H9 (cell line): ENCODE measurements at regions not wholly inside any gene's neighbourhood (a gene's known extent, or its start where the extent isn't known, plus 50 kb on each side); places are given as distances from the start of the nearest gene placed in this dataset.

Experiments
- DNase-seq: peaks from one replicate; pipeline ENCODE4 v3.0.0-alpha.2; 2017
- H2AFZ ChIP-seq: one replicate; pipeline ENCODE4 v1.6.1; 2013; ENCODE audit warnings: mild to moderate bottlenecking, low read length, control low read depth, moderate library complexity
- H2AK5ac ChIP-seq: 2 replicates; pipeline ENCODE4 v1.6.1; 2013; ENCODE audit warnings: low read length, control low read depth, mixed read lengths; ENCODE audit not compliant: insufficient read length
- H2BK120ac ChIP-seq: one replicate; pipeline ENCODE4 v1.6.1; 2013; ENCODE audit warnings: low read depth, mild to moderate bottlenecking, low read length, control low read depth, inconsistent platforms; ENCODE audit not compliant: poor library complexity, severe bottlenecking
- H2BK12ac ChIP-seq: 2 replicates; pipeline ENCODE4 v1.6.1; 2013; ENCODE audit warnings: low read length, control low read depth, mixed read lengths, low read depth; ENCODE audit not compliant: insufficient read length
- H2BK15ac ChIP-seq: 2 replicates; pipeline ENCODE4 v1.6.1; 2013; ENCODE audit warnings: low read depth, low read length, control low read depth
- H2BK20ac ChIP-seq: one replicate; pipeline ENCODE4 v1.6.1; 2013; ENCODE audit warnings: low read depth, mild to moderate bottlenecking, low read length, control low read depth, inconsistent platforms; ENCODE audit not compliant: poor library complexity, severe bottlenecking
- H2BK5ac ChIP-seq: 2 replicates; pipeline ENCODE4 v1.6.1; 2013; ENCODE audit warnings: low read length, control low read depth, mixed read lengths; ENCODE audit not compliant: insufficient read length
- H3K14ac ChIP-seq: 2 replicates; pipeline ENCODE4 v1.6.1; 2013; ENCODE audit warnings: low read length, control low read depth; ENCODE audit not compliant: insufficient read depth
- H3K18ac ChIP-seq: 2 replicates; pipeline ENCODE4 v1.6.1; 2013; ENCODE audit warnings: low read depth, mild to moderate bottlenecking, mixed read lengths, low read length, control low read depth; ENCODE audit not compliant: insufficient read length
- H3K23ac ChIP-seq: 2 replicates; pipeline ENCODE4 v1.6.1; 2013; ENCODE audit warnings: low read length, control low read depth, mixed read lengths, low read depth; ENCODE audit not compliant: insufficient read length
- H3K23me2 ChIP-seq: 2 replicates; pipeline ENCODE4 v1.6.1; 2013; ENCODE audit warnings: low read depth, mild to moderate bottlenecking, mixed read lengths, low read length, control low read depth; ENCODE audit not compliant: insufficient read length, poor library complexity, severe bottlenecking
- H3K27ac ChIP-seq: 2 replicates; pipeline ENCODE4 v1.5.1; 2013; ENCODE audit warnings: low read length, control low read depth, mixed read lengths, low read depth; ENCODE audit not compliant: insufficient read length
- H3K27me3 ChIP-seq: 2 replicates; pipeline ENCODE4 v1.6.1; 2013; ENCODE audit warnings: low read length, control low read depth, inconsistent platforms; ENCODE audit not compliant: insufficient read depth
- H3K4ac ChIP-seq: 2 replicates; pipeline ENCODE4 v1.6.1; 2013; ENCODE audit warnings: low read depth, mild to moderate bottlenecking, control low read depth, inconsistent platforms, low read length, moderate library complexity
- H3K4me1 ChIP-seq: 2 replicates; pipeline ENCODE4 v1.6.1; 2013; ENCODE audit warnings: low read length, control low read depth, inconsistent platforms; ENCODE audit not compliant: insufficient read depth
- H3K4me2 ChIP-seq: 2 replicates; pipeline ENCODE4 v1.6.1; 2013; ENCODE audit warnings: low read length, control low read depth, mixed read lengths; ENCODE audit not compliant: insufficient read length, insufficient read depth
- H3K56ac ChIP-seq: 2 replicates; pipeline ENCODE4 v1.6.1; 2013; ENCODE audit warnings: low read depth, mild to moderate bottlenecking, mixed read lengths, low read length, control low read depth; ENCODE audit not compliant: insufficient read length
- H3K79me1 ChIP-seq: 2 replicates; pipeline ENCODE4 v1.6.1; 2013; ENCODE audit warnings: low read depth, mild to moderate bottlenecking, moderate library complexity, low read length, control low read depth, inconsistent platforms; ENCODE audit not compliant: insufficient read depth, poor library complexity, severe bottlenecking
- H3K79me2 ChIP-seq: 2 replicates; pipeline ENCODE4 v1.6.1; 2013; ENCODE audit warnings: low read length, control low read depth, inconsistent platforms; ENCODE audit not compliant: insufficient read depth
- H3K9ac ChIP-seq: 2 replicates; pipeline ENCODE4 v1.6.1; 2013; ENCODE audit warnings: low read length, control low read depth, mixed read lengths; ENCODE audit not compliant: insufficient read length; ENCODE audit errors: extremely low read depth
- H3K9me3 ChIP-seq: one replicate; pipeline ENCODE4 v1.6.1; 2013; ENCODE audit warnings: low read depth, low read length, inconsistent platforms; ENCODE audit not compliant: control insufficient read depth
- H3T11ph ChIP-seq: one replicate; pipeline ENCODE4 v1.6.1; 2013; ENCODE audit warnings: mild to moderate bottlenecking, low read length, control low read depth, inconsistent platforms
- H4K20me1 ChIP-seq: one replicate; pipeline ENCODE4 v1.6.1; 2013; ENCODE audit not compliant: control insufficient read depth, insufficient read length, insufficient read depth
- H4K5ac ChIP-seq: 2 replicates; pipeline ENCODE4 v1.6.1; 2013; ENCODE audit warnings: low read depth, mild to moderate bottlenecking, mixed read lengths, low read length, control low read depth; ENCODE audit not compliant: insufficient read length
- H4K8ac ChIP-seq: replicated peaks from 2 replicates; pipeline ENCODE4 v1.6.1; 2013; ENCODE audit warnings: low read length, control low read depth, mixed read lengths, low read depth; ENCODE audit not compliant: insufficient read length
- H4K91ac ChIP-seq: 2 replicates; pipeline ENCODE4 v1.6.1; 2013; ENCODE audit warnings: low read depth, mild to moderate bottlenecking, moderate library complexity, mixed read lengths, low read length, control low read depth; ENCODE audit not compliant: insufficient read length
- H3K27ac Mint-ChIP-seq, 3 experiments: 2 replicates in 2 of 3; 3 replicates in 1 of 3; pipeline ENCODE4 v1.8.0; 2020 to 2021; ENCODE audit warnings: mixed read lengths in 3 of 3, mild to moderate bottlenecking in 1 of 3, moderate library complexity in 1 of 3
- H3K27me3 Mint-ChIP-seq: 2 replicates; pipeline ENCODE4 v1.8.0; 2021; ENCODE audit warnings: low read depth, mild to moderate bottlenecking, moderate library complexity, mixed read lengths
- H3K36me3 Mint-ChIP-seq, 3 experiments: 2 replicates in 2 of 3; 3 replicates in 1 of 3; pipeline ENCODE4 v1.8.0; 2020 to 2021; ENCODE audit warnings: low read depth in 3 of 3, mixed read lengths in 3 of 3; ENCODE audit not compliant: insufficient read depth in 1 of 3
- H3K4me1 Mint-ChIP-seq, 2 experiments: 2 replicates each; pipeline ENCODE4 v1.8.0; 2020; ENCODE audit warnings: mixed read lengths in 2 of 2
- H3K4me3 Mint-ChIP-seq, 2 experiments: 2 replicates in 1 of 2; 3 replicates in 1 of 2; pipeline ENCODE4 v1.8.0; 2020 to 2021; ENCODE audit warnings: mild to moderate bottlenecking in 2 of 2, mixed read lengths in 2 of 2, moderate library complexity in 1 of 2
- H3K9me3 Mint-ChIP-seq, 2 experiments: 2 replicates in 1 of 2; 3 replicates in 1 of 2; pipeline ENCODE4 v1.8.0; 2020; ENCODE audit warnings: mild to moderate bottlenecking in 2 of 2, mixed read lengths in 2 of 2, moderate library complexity in 1 of 2
- TF ChIP-seq, protein P1 (sequence below): fragments of 200-600 bp; sonication (generic); conservative IDR thresholded peaks from 3 replicates; pipeline ENCODE4 v1.8.0; 2021; ENCODE audit warnings: antibody characterized with exemption, mild to moderate bottlenecking

DNA sequence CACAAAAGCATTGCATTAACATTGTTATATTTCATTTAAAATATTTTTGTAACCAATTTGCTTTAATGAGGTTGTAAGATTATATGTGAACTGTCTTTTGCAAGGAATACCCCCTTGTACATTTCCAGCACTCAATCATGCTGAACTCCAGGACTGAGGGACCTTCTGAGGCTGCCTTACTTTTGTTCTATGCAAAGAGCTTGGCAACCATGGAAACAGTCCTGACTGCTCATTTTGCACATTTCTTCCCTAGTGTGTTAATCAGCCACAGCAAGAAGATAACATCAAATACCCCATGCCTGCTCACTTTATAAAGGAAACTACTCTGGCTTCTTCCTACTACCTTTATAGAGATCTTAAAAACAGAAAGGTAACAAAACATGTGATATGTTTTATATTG is 355.6 kb upstream of the IZUMO3 start:
- H3K18ac ChIP-seq, result no peak overlapping the region
- no peaks in the 10 kb centered on the region for H3K27me3 ChIP-seq
- no peak overlapping the region for H4K91ac ChIP-seq
- no peak overlapping the region for H3K27ac ChIP-seq
- H4K5ac ChIP-seq, result no peak overlapping the region
- no peak overlapping the region for H3K9ac ChIP-seq
- H3K4me2 ChIP-seq, result no peak overlapping the region
- TF ChIP-seq, protein P1, sequence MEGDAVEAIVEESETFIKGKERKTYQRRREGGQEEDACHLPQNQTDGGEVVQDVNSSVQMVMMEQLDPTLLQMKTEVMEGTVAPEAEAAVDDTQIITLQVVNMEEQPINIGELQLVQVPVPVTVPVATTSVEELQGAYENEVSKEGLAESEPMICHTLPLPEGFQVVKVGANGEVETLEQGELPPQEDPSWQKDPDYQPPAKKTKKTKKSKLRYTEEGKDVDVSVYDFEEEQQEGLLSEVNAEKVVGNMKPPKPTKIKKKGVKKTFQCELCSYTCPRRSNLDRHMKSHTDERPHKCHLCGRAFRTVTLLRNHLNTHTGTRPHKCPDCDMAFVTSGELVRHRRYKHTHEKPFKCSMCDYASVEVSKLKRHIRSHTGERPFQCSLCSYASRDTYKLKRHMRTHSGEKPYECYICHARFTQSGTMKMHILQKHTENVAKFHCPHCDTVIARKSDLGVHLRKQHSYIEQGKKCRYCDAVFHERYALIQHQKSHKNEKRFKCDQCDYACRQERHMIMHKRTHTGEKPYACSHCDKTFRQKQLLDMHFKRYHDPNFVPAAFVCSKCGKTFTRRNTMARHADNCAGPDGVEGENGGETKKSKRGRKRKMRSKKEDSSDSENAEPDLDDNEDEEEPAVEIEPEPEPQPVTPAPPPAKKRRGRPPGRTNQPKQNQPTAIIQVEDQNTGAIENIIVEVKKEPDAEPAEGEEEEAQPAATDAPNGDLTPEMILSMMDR, result no peak
- H2AK5ac ChIP-seq, result no peak overlapping the region
- H3K79me2 ChIP-seq, result no peaks in the 10 kb centered on the region
- H2BK15ac ChIP-seq, result no peak overlapping the region
- H2BK120ac ChIP-seq, result no peak overlapping the region
- H3K4me1 ChIP-seq, result no peaks in the 10 kb centered on the region
- H3K4ac ChIP-seq, result no peak overlapping the region
- DNase-seq, result no peak
- no peak overlapping the region for H2BK12ac ChIP-seq
- no peak overlapping the region for H3K23ac ChIP-seq
- H2AFZ ChIP-seq, result no peak overlapping the region
- Mint-ChIP-seq H3K27me3 (no peaks in the 10 kb centered on the region), H3K36me3 (no peaks in the 10 kb centered on the region; a peak in 1 of 7 replicates), H3K4me3 (no peak overlapping the region), H3K9me3 (no peaks in the 10 kb centered on the region; a peak in 1 of 5 replicates), H3K27ac (no peak overlapping the region), H3K4me1 (no peaks in the 10 kb centered on the region)
- H3T11ph ChIP-seq, result no peak overlapping the region
- H3K79me1 ChIP-seq, result no peaks in the 10 kb centered on the region
- no peak overlapping the region for H4K8ac ChIP-seq
- H3K9me3 ChIP-seq, result no peaks in the 10 kb centered on the region
- no peak overlapping the region for H3K56ac ChIP-seq
- no peaks in the 10 kb centered on the region for H4K20me1 ChIP-seq
- H2BK20ac ChIP-seq, result no peak overlapping the region
- H3K23me2 ChIP-seq, result no peaks in the 10 kb centered on the region
- no peak overlapping the region for H2BK5ac ChIP-seq
- no peak overlapping the region for H3K14ac ChIP-seq
